COLO668 (cell line): ENCODE measurements at regions not wholly inside any gene's neighbourhood (a gene's known extent, or its start where the extent isn't known, plus 50 kb on each side); places are given as distances from the start of the nearest gene placed in this dataset.

Experiments
- DNase-seq: peaks from one replicate; lab custom pipeline; 2025; ENCODE audit not compliant: unreplicated experiment; lab: John Stamatoyannopoulos, UW

DNA sequence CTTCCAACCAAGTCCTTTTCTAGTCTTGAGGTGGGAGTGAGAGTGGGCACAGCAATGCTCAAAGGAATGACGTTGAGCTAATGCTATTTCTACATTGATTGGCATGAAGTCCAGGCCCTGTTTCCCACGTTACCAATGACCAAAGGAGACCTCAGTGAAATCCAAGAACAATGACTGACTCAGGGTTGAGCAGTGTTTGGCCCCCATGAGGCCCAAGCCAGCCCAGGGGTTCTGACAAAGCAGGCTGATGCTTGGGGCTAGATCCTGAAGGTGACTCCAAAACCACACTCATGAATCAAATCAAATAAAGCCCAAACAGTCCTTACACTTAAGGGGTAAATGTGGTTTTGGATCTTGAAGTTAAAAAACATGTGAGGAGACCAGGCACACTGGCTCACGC, 278.5 kb upstream of the GJB5 start:
- no peak for DNase-seq

DNA sequence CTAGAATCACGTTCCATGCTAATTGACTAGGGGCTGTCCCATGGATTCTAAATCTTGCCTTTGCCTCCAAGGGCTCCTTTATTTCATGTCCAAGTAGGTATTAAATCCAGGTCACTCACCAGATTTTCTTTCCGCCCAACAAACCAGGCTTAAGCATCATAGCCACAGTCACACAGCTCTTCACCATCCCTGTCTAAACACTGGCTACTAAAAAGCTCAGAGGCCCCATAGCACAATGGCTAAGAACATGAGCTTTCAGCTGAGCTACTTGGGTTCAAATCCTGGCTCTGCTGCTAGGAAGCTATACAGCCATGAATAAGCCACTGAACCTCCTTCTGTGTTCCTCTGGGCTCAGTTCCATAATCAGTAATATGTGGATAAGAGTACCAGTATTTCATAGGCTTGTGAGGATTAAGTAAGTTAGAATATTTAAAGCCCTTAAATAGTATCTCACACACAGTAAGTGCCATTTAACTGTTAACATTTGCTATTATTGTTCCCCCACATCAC, 277.2 kb upstream of the GJB5 start:
- DNase-seq, result no peak

DNA sequence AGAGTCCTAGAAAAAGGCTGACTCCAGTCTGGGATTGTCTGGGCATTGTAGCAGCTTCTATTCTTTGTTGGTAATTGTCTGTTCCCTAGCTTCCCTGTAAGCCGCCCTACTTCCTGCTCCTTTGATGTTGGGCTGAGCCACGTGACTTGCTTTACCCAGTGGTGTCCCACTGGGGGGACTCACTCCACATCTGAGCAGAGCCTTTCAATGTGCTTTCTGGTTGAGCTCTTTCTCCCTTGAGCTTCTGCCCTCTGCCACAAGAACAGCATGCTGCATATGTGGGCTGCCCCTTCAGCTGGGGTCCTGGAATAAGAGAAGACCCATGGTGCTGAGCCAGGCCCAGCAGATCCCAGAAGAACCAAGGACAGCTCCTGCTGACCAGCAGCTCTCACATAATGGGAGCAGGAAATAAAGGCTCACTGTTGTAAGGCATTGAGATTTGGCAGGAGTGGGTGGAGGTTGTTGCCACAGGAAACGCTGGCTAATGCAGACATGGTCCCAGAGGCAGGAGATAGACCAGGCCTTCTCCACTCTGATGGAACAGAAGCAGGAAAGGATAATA, 276.3 kb upstream of the GJB5 start:
- DNase-seq, result no peak

DNA sequence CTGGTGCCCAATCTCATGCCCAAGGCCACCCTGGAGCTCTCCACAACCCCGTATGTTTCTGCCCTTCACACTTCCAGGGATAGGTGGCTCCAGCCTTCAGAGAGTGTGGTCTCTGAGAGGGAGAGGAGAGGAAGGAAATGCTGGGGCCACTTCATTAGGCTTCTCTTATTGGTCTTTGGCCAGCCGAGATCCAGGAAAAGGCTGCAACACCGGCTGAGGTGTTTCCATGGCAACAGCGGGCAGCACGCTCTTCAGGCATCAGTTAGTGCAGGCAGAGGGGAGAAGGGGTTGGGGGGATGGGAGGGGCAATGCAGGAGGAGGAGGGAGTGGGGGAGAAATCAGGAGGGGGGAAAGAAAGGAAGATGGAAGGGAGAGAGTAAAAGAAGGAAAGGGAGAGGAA, 275.1 kb upstream of the GJB5 start:
- DNase-seq, result no peak

DNA sequence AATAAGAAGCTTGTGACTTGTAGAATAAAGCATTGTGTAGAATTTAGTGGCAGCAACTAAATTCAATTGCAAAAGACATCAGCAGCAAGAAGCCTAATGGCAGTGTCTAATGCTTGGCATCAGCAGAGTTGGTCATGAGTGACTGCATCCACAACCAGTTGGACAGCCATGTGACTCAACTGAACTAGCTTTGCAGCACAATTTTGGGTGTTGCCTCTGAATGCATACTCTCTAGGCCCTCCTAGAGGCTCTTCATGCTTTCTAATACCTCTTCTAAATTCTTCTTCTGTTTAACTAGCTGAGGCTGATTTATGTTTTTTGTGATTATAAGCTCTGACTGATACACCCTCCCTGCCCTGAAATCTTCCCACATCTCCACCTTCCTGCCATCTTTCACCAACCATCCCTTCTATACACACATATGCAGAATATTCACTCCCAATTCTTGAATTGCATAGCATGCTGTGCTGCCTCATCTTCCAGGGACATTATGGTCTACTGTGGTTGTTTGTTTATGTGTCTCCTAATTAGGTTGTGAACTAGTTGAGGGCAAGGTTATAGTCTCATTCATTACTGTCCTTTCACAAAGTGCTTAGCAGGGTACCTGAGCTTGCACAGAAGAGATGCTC, 266.7 kb upstream of the GJB5 start:
- no peak for DNase-seq

DNA sequence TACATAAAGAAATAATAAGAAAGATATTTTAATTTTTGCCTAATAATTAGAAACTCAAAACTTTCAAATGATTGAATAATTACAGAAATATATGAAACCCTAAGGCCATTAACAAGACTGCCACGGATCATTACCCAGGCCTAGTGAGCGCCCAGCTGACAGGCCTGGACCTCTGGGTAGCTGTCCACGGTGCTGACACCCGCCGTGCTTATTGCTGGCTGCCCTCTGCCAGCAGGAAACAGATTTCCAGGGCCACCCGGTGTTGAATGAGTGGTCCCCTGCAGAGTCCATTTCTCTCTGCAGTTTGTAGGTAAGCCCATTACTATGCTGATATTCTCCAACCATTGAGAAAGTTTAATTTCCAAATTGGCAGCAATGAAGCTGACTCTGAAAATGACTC, 254.4 kb upstream of the GJB5 start:
- DNase-seq, result no peak

DNA sequence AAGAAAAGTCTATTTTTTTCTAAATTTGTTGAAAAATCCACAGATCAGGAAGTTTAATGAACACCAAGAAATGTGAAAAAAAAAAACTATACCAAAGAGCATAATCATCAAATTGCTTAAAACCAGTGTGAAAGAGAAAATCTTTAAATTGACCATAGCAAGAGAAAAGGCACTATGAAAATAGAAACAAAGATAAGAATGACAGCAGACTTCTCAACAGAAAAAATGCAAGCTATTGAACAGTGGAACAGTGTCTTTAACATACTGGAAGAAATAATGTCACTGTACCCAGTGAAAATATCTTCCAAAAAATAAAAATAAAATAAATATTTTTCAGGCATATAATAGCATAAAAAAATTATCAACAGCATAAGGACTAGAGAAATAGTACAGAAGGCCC, 243.0 kb upstream of the GJB5 start:
- no peak for DNase-seq

DNA sequence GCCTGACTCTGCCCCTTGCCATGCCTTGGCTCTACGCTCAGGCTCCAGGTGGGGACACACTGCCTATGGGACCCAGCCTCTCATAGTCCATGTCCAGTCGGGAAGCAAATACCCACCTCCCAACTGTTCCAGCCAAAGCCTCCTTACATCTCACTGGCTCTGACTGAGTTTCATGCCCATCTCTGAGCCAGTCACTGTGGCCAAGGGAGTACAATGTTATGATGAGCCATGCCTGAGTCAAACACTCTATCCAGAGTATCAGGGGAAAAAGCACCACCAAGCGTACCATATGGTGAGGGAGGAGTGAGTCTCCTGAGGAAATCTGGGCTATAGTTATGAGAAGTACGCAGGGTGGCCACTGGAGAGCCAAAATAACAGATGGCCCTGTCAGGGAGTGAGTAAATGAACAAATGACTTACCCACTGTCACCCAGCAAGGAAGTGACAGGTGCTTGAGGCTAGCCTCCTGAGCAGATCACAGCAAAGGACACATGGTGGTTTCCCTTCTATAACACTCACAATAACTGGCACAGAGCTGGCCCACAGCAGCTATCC, 236.6 kb upstream of the GJB5 start:
- DNase-seq, result no peak

DNA sequence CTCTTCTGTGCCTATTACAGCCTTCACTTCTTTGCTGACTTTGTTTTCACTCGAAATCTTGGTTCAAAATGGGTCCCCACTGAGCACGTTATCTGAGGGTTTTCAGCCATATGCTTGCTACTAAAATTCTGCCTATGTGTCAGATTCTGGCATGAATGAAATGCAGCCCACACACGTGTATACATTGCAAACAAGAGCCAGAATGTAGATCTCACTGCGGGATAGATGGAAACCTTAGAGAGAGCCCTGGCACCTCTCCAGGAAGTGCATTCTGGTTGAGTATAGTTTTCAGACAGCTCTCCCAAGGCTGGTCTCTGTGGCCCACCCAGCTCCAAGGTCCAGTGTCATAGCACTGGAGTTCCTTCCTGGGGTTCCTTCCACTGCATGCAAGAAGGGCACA, 234.7 kb upstream of the GJB5 start:
- DNase-seq, result no peak

DNA sequence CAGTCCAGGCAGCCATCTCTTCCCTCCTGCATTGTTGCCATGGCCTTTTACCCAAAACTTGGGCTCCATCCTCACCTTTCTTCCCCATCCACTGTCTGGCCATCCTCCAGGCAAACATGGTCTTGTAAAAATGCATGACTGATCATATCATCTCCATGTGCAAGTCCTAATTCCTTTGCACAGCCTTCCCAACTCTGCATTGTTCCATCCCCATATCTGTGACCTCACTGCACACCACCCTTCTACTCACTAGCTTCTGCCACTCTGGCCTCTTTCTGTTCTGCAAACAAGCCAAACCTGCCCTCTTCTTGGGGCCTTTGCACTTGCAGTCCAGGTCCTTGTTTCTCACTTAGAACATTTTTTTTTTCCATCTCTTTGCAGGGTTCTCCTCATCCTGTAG, 230.1 kb upstream of the GJB5 start:
- DNase-seq, result no peak

DNA sequence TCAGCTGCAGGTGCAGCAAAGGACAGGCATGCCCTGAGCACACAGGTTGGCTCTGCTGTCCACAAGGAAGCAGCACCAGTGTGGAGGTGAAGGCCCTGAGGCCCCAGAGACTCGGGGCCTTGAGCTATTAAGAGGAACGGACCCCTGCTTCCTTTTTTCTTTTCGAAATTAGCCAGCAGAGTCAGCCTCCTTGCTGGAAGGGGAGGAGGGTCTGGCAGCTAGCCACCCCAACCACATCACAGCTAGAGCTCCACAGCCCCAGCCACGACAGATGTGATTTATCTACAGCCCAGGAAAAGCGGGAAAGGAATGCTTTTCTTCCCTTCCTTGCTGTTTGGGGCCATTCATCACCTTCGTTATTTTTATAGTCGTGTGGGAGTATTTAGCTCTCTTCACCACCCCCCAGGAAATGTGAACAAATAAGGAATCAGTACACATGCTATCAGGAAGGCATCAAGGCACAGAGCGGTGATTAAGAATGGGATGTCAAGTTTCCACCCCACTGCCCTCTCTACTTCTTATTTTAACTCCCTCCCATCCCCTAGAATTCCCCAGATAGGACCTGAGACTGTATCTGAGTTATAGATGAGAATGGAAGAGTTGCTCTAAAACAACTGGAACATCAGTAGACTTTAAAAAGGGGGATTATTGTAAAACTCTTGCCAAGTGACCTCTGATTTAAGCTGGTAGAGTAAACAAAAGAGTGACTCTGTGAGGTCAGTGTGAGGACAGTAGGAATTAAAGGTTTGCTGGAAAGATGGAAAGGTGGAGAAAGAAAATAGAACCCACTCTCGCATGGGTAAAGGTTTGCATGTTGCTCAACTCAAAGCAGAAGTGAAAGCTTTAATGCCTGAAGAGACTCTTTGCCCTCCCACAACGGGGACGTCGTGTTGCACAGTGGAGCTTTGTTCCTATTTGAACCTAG, 224.7 kb upstream of the GJB5 start:
- DNase-seq, result no peak

DNA sequence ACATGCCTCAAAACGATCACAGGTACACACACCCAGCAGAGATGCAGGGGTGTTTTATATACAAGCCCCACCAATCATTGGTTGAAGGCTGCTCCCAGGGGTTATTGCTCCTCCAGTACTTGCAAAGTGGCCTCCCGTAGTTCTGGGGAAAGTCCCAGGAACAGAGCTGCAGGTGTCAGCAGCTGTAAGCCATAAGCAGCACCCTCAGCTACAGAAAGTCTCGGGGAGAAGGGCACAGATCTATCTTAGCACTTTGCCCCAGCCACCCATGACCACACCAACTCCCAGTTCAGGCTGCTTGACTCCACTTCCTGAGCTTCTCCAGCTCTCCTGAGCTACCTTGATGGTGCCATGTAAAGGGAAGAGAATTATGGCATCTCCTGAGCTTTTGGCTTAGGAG, 222.7 kb upstream of the GJB5 start:
- no peak for DNase-seq

DNA sequence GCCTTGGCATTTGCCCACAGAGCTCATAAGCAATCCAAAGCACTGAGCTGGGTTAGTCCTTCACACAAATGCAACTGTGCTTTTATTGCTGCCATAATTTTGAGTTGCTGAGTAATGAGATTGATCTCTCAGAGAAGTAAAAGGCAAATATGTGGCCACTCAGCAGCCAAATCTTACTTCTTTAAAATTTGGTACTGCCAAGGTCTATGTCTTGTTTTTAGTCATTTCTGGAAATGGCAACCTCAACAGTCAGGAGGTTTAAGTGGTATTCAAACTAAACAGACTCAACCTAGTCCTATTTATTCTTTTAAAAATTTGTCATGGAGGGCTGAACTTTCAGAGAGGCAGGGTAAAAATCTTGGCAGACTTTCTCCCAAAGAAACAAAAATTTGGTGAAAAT, 216.4 kb upstream of the GJB5 start:
- DNase-seq, result no peak

DNA sequence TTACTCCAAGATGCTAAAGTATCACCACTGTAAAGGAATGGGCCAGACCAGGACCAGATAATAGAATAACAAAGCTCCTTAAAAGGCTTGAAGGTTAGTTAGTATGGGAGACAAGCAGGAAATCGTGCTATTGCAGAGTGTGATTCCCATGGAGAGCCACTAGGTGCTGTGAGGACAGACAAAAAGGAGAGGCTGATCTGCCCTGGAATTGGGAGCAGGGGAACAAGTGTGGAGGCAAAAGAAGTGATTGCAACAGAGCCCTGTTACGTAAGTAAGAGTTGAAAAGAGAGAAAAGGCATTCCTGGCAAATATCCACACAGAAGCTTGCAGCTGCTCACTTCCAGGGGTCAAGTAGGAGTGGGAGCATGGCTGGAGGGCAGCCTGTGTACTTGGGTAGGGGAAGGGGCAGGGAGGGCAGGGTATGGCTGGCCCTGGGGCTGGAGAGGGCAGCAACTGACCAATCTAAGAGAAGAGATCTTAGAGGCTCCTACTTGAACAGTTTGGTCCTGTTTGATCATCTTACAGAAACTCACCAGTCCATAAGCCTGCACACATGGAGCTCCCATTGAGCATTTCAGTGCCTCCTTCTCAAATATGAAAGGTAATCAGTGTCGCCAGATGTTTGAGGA, 207.7 kb upstream of the GJB5 start:
- no peak for DNase-seq

DNA sequence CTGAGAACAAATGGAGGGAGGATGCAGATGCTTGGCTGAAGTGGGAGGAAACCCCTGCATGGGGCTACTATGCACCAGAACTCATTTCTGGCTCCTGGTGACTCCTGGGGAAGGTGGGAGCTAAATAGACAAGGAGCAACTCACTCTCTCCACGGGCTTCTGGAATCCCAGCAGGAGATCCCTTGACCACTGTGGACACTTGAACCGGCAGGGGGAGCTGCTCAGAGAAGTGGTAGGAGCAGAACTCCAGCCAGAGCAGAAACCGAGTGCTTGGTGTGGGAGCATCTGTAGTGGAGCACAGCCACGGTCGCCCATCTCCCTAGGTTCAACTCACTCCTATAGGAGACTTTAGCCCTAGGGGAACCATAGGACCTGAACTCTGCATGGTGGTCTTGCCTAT, 205.6 kb upstream of the GJB5 start:
- peak; percentile 38 for DNase-seq

DNA sequence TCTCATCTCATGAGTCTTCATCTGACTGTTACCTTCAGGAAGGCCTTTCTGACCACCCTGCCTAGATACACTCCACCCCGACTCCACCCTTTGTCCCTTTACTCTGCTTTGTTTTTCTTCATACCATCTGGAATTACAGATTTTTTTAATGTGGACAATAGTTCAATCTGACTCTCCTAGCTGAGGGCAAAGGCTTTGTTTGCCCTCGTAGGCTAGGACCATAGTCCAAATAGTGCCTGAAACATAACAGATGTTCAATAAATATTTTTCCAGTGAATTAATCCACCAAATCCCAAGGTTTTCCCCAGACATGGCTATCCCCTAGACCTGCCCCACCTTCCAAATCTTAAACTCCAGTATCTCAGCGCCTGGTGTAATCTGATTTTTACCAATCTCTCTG, 176.5 kb upstream of the GJB5 start:
- no peak for DNase-seq

DNA sequence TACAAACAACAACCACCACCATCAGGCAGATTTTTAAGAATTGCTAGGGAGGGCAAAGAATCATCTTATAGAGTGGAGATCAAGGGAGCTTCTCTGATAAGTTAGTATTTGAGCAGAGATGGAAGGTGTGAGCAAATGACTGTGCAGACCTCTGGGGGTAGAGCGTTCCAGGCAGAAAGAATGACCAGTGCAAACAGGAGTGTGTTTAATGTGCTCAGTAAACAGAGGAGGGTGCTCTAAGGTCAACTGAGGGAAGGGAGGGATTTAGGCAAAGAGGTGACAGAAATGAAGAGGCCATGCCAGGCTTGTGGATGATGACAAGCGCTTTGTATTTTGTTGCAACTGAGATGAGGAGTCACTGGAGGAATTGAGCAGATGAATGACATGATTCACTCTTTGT, 172.5 kb upstream of the GJB5 start:
- no peak for DNase-seq

DNA sequence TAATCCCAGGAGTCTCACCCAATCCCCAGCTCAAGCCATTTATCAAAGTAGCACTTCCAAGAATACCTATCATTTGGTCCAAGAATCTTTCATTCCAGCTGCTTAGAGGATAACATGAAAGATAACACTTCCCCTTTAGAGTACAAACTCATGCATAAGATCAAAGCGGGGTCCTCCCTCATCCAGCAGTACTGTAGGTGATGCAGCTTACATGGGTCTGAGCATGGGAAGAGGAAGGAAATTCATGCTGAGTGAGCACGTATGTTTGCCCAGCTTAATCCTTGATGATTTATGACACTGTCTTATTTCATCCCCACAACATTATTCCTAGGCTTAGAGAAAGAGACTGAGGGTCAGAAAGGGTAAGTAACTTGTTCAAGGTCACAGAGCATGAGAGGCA, 167.1 kb upstream of the GJB5 start:
- DNase-seq, result no peak

DNA sequence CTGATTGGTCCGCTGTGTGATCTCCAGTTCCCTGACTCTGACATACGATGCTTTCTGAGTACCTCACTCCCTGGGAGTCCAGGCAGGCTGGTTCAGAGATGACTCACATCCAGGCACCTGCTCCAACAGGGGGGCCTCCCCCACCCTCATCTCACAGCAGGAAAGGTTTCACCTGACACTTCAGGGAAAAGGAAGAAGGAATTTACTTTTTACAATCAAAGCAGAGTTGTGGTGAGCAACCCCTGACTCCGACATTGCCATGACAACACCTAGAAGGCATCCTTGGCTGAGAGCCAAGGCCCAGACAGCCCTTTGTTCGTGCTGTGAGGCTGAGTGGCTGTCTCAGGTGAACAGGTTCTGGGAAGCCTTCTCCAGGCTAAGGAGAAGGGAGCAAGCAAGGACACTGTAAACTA, 164.6 kb upstream of the GJB5 start:
- DNase-seq, result peak; percentile 91

DNA sequence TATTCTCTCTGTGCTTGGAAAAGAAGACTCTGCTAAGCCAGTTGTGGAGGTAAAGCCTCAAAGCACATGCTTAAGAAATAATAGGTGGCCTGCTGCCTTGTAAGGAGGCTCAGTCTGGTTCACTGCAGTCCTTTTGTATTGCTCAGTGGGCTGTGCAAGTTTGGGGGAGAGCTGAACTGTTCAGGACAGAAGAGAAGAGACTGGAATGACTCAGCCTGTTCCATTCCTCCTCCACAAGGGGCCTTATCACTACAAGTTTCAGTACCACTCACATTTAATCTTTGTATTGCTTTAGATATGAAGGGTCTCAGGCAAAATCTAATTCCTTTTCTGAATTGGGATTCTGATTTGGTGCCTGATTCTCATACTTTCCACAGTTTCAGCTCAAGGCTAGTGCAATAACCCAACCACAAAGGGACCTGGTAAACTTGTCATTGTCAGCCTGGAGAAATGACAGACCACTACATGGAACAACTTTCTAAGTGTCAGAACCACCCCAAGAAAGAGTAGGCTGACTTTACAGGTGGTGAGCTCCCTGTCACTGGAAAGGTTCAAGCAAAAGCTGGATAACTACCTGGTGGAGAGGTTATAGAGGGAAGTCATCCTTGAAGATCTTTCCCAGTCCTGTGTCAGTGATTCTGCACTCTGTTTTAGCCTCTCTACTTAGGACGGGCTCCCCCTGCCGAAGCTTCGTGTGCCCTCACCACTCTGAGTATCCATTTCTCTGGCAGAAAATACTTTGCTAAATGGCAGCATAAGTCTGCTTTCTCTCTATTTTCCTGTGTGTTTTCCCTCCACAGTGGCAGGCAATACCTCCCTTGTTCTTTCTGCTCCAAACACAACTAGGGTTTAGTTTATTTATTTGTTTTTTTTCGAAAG, 162.9 kb upstream of the GJB5 start:
- no peak for DNase-seq
